Chondrocyte (in vitro differentiated cells): ENCODE measurements at regions not wholly inside any gene's neighbourhood (a gene's known extent, or its start where the extent isn't known, plus 50 kb on each side); places are given as distances from the start of the nearest gene placed in this dataset.

Experiments
- DNase-seq: peaks from one replicate; pipeline ENCODE4 v3.0.0; 2021; ENCODE audit warnings: mixed read lengths, low spot score
- H3K27ac Mint-ChIP-seq: one replicate; pipeline ENCODE4 v1.8.0; 2021; ENCODE audit warnings: mild to moderate bottlenecking, moderate library complexity, mixed read lengths; ENCODE audit not compliant: unreplicated experiment
- H3K27me3 Mint-ChIP-seq: 2 replicates; pipeline ENCODE4 v1.8.0; 2021; ENCODE audit warnings: low read depth, mixed read lengths
- H3K36me3 Mint-ChIP-seq: 2 replicates; pipeline ENCODE4 v1.8.0; 2021; ENCODE audit warnings: low read depth, mixed read lengths
- H3K4me1 Mint-ChIP-seq: 2 replicates; pipeline ENCODE4 v1.8.0; 2021; ENCODE audit warnings: low read depth, mild to moderate bottlenecking, mixed read lengths
- H3K4me3 Mint-ChIP-seq: one replicate; pipeline ENCODE4 v1.8.0; 2021; ENCODE audit warnings: mild to moderate bottlenecking, moderate library complexity, mixed read lengths; ENCODE audit not compliant: unreplicated experiment
- H3K9me3 Mint-ChIP-seq: 2 replicates; pipeline ENCODE4 v1.8.0; 2021; ENCODE audit warnings: low read depth, mixed read lengths
- TF ChIP-seq, protein P1 (sequence below): fragments of 200-600 bp; sonication (generic); IDR thresholded peaks from 2 replicates; pipeline ENCODE4 v1.5.0; 2021; ENCODE audit warnings: antibody characterized with exemption, mild to moderate bottlenecking, moderate library complexity

DNA sequence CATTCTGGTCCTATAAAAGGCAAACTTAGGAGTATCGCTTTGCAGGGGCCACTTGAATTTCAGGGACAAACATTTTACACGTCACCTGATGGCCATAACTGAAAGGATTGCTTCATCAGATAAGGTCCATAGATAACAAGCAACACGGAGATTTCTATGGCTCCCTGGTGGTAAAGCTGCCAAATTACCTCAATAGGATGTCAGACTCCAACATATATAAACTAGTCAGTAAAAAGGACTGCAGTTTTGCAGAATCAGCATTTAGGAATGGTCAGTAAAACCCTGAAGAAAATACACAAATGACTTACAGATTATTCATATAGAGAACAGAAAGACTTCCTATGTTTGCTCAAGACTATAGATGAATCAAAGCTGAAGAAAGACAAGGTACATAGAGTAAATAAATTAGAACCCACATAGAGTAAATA is 66.1 kb upstream of the GRIP1 start:
- TF ChIP-seq, protein P1, sequence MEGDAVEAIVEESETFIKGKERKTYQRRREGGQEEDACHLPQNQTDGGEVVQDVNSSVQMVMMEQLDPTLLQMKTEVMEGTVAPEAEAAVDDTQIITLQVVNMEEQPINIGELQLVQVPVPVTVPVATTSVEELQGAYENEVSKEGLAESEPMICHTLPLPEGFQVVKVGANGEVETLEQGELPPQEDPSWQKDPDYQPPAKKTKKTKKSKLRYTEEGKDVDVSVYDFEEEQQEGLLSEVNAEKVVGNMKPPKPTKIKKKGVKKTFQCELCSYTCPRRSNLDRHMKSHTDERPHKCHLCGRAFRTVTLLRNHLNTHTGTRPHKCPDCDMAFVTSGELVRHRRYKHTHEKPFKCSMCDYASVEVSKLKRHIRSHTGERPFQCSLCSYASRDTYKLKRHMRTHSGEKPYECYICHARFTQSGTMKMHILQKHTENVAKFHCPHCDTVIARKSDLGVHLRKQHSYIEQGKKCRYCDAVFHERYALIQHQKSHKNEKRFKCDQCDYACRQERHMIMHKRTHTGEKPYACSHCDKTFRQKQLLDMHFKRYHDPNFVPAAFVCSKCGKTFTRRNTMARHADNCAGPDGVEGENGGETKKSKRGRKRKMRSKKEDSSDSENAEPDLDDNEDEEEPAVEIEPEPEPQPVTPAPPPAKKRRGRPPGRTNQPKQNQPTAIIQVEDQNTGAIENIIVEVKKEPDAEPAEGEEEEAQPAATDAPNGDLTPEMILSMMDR: no peak

GRCh38 chr12:66746489-66747201 is 67.8 kb upstream of the GRIP1 start:
- DNase-seq: no peak
- Mint-ChIP-seq H3K36me3 (no peaks in the 10 kb centered on the region), H3K4me3 (no peak overlapping the region), H3K27ac (no peak overlapping the region), H3K4me1 (peaks cover under 1% of the 10 kb centered on the region), H3K9me3 (no peaks in the 10 kb centered on the region), H3K27me3 (peaks cover 7% of the 10 kb centered on the region)
- TF ChIP-seq, protein P1: no peak

More for the DNA sequence above, 66.1 kb upstream of the GRIP1 start:
- no peak for DNase-seq
- peaks cover 7% of the 10 kb centered on the region for H3K27me3 Mint-ChIP-seq
- no peak overlapping the region for H3K4me3 Mint-ChIP-seq
- H3K4me1 Mint-ChIP-seq: no peaks in the 10 kb centered on the region
- no peaks in the 10 kb centered on the region for H3K36me3 Mint-ChIP-seq
- H3K27ac Mint-ChIP-seq: no peak overlapping the region
- no peaks in the 10 kb centered on the region for H3K9me3 Mint-ChIP-seq

DNA sequence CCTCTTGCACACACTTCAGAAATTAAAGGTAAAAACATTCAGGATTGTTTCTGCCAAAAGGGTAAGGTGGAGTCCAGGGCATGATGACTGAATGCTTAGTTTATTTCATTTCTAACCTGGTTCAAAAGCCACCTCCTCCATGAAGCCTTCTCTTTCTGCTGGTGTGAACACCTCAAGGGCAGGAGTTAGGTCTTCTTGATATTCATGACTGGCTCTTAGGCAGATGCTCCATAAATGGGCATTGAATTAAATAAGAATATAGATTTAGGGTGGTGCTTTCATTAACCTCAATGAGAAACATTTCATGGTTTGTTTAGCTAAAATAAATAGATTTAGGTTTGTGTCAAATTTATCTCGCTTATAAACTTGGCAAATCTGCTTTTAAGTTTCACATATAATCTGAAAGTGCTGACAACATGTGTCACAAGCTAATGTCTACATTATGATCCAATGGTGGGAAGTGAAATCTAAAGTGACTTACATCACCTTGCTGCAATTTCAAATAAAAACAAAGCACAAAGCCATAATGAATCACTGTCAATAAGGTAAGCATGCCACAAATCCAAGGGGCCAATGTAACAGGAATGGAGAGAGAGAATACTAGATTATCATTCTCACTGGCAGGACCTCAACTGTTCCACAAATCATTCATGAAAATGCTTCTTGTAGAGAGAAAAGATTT is 72.7 kb upstream of the GRIP1 start:
- Mint-ChIP-seq H3K36me3 (no peaks in the 10 kb centered on the region), H3K4me1 (peaks cover 16% of the 10 kb centered on the region), H3K4me3 (no peak overlapping the region), H3K9me3 (no peaks in the 10 kb centered on the region), H3K27ac (no peak overlapping the region), H3K27me3 (peaks cover 5% of the 10 kb centered on the region)
- TF ChIP-seq, protein P1: no peak
- DNase-seq: no peak

DNA sequence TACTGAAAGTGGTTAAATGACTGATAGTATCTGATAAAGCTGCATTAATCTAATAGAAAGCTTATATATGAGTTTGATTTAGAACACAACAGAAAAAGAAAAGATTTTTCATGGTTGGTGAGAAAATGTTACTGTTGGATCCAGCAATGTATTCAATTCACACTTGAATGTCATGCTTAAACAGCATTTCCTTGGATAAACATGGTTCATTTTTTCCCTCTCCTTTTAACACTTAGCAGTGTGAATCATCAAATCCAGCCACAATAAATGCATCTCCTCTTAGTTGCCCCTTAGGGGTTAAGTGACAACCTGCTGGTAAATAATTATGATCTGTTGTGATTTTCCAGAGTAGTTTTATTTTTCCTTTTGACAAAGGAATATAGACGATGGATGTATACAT is 74.9 kb upstream of the GRIP1 start:
- DNase-seq: no peak
- H3K4me3 Mint-ChIP-seq: no peak overlapping the region
- no peaks in the 10 kb centered on the region for H3K36me3 Mint-ChIP-seq
- no peaks in the 10 kb centered on the region for H3K9me3 Mint-ChIP-seq
- peaks cover 16% of the 10 kb centered on the region for H3K4me1 Mint-ChIP-seq
- no peak overlapping the region for H3K27ac Mint-ChIP-seq
- TF ChIP-seq, protein P1: no peak
- peaks cover 3% of the 10 kb centered on the region for H3K27me3 Mint-ChIP-seq

GRCh38 chr12:66755727-66756395 is 77.0 kb upstream of the GRIP1 start:
- Mint-ChIP-seq H3K36me3 (no peaks in the 10 kb centered on the region), H3K4me3 (no peak overlapping the region), H3K4me1 (peaks cover 16% of the 10 kb centered on the region), H3K27me3 (peaks cover 3% of the 10 kb centered on the region), H3K27ac (no peak overlapping the region), H3K9me3 (peaks cover 4% of the 10 kb centered on the region)
- TF ChIP-seq, protein P1: no peak
- DNase-seq: no peak
